ENCODE measurements at regions not wholly inside any gene's neighbourhood (a gene's known extent, or its start where the extent isn't known, plus 50 kb on each side); places are given as distances from the start of the nearest gene placed in this dataset.

DNA sequence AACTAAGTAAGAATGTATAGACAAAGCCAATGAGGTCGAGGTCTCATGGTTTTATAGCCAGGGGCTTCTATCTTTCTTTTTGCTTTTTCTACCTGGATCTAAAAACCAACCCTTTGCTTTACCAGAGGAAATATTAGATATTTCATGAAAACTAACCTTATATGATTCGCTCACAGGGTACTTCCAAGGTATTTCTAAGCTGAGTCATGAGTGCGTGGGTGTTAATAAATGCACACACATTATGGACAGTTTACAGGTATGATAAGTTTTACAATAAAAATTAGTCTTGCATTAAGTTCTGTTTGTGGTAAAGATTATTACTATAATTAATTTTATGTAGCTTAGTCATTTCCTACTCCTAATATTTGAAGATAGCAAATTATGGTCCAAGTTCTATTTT, 217.2 kb downstream of the CHRM3 start:
- TF ChIP-seq, protein P1, sequence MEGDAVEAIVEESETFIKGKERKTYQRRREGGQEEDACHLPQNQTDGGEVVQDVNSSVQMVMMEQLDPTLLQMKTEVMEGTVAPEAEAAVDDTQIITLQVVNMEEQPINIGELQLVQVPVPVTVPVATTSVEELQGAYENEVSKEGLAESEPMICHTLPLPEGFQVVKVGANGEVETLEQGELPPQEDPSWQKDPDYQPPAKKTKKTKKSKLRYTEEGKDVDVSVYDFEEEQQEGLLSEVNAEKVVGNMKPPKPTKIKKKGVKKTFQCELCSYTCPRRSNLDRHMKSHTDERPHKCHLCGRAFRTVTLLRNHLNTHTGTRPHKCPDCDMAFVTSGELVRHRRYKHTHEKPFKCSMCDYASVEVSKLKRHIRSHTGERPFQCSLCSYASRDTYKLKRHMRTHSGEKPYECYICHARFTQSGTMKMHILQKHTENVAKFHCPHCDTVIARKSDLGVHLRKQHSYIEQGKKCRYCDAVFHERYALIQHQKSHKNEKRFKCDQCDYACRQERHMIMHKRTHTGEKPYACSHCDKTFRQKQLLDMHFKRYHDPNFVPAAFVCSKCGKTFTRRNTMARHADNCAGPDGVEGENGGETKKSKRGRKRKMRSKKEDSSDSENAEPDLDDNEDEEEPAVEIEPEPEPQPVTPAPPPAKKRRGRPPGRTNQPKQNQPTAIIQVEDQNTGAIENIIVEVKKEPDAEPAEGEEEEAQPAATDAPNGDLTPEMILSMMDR (conservative IDR thresholded peaks at IDR 0.05 in 1 of 2, IDR thresholded peaks at IDR 0.05 in 1 of 2; ENCODE audit: low read depth in 1 of 2, low read length in 2 of 2): no peak
- no peak for TF ChIP-seq EZH2 (IDR thresholded peaks at IDR 0.05; ENCODE audit: low read length, missing control alignments)
